PC-3 (cell line): ENCODE measurements at regions not wholly inside any gene's neighbourhood (a gene's known extent, or its start where the extent isn't known, plus 50 kb on each side); places are given as distances from the start of the nearest gene placed in this dataset.

Experiments used
- CTCF ChIP-seq: fragments of 300-600 bp; sonication (generic); conservative IDR thresholded peaks from 2 replicates; pipeline ENCODE4 v1.5.1; 2017; ENCODE audit warnings: antibody characterized with exemption, low read depth, mild to moderate bottlenecking, low read length
- EZH2 ChIP-seq: fragments of 300-600 bp; sonication (generic); IDR thresholded peaks from one replicate; pipeline ENCODE4 v1.6.1; 2017; ENCODE audit warnings: antibody characterized with exemption, mild to moderate bottlenecking, low read length; ENCODE audit not compliant: unreplicated experiment

- TF ChIP-seq CTCF = no peak
- no peak for TF ChIP-seq EZH2
These were observed 152.9 kb upstream of the C16orf82 start for GRCh38 chr16:26913851-26914250.
